ENCODE measurements at regions not wholly inside any gene's neighbourhood (a gene's known extent, or its start where the extent isn't known, plus 50 kb on each side); places are given as distances from the start of the nearest gene placed in this dataset.

GRCh38 chr4:72665171-72665968, 96.3 kb upstream of the ADAMTS3 start:
- no peak overlapping the region for H3K4me3 ChIP-seq (ENCODE audit: insufficient read depth, low read length, poor library complexity, severe bottlenecking)
- H3K4me2 ChIP-seq (ENCODE audit: low read depth, low read length, poor library complexity, severe bottlenecking), result no peak overlapping the region
- no peaks in the 10 kb centered on the region for H3K27me3 ChIP-seq (ENCODE audit: low read length)
- no peaks in the 10 kb centered on the region for H3K9me2 ChIP-seq (replicated peaks; ENCODE audit: insufficient read depth, low read length)
- H3K9me3 ChIP-seq (ENCODE audit: insufficient read depth, low read length), result no peaks in the 10 kb centered on the region
- H2AFZ ChIP-seq (ENCODE audit: low read depth, low read length, severe bottlenecking), result no peak overlapping the region
- TF ChIP-seq, protein P1, sequence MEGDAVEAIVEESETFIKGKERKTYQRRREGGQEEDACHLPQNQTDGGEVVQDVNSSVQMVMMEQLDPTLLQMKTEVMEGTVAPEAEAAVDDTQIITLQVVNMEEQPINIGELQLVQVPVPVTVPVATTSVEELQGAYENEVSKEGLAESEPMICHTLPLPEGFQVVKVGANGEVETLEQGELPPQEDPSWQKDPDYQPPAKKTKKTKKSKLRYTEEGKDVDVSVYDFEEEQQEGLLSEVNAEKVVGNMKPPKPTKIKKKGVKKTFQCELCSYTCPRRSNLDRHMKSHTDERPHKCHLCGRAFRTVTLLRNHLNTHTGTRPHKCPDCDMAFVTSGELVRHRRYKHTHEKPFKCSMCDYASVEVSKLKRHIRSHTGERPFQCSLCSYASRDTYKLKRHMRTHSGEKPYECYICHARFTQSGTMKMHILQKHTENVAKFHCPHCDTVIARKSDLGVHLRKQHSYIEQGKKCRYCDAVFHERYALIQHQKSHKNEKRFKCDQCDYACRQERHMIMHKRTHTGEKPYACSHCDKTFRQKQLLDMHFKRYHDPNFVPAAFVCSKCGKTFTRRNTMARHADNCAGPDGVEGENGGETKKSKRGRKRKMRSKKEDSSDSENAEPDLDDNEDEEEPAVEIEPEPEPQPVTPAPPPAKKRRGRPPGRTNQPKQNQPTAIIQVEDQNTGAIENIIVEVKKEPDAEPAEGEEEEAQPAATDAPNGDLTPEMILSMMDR (IDR thresholded peaks at IDR 0.05; ENCODE audit: insufficient read depth, low read length, poor library complexity, severe bottlenecking), result no peak
- no peak for TF ChIP-seq EZH2phosphoT487 (conservative IDR thresholded peaks at IDR 0.05; ENCODE audit: low read length)
- H4K20me1 ChIP-seq (ENCODE audit: low read depth, low read length), result no peaks in the 10 kb centered on the region
- H3K79me2 ChIP-seq (ENCODE audit: insufficient read depth, low read length), result no peaks in the 10 kb centered on the region
- H3K27ac ChIP-seq (ENCODE audit: low read depth, low read length), result no peak overlapping the region
- no peak overlapping the region for H3K9ac ChIP-seq (ENCODE audit: low read length)
- no peaks in the 10 kb centered on the region for H3K36me3 ChIP-seq (ENCODE audit: low read length)
- H3F3A ChIP-seq (ENCODE audit: insufficient read depth), result no peaks in the 10 kb centered on the region

DNA sequence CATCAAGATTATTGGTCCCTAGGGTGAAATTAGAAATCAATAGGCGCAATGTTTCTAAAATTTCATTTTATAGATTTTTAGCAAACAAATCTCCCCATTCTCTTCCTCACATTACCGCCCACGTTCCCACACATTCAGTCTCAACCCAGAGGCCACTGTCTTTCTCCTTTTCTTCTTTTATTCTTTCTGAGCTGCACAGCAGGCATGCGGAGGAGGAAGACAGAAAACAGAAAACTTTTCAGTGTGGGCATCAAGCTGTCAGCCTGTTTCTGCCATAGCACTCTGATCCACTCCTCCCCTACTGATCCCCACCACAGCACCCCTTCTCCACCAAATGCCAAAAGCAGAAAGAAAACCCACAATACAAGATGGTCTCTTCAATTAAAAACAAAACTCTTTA, 94.8 kb upstream of the ADAMTS3 start:
- H3K79me2 ChIP-seq (ENCODE audit: insufficient read depth, low read length), result no peaks in the 10 kb centered on the region
- H3K4me2 ChIP-seq (ENCODE audit: low read depth, low read length, poor library complexity, severe bottlenecking), result no peak overlapping the region
- no peak overlapping the region for H2AFZ ChIP-seq (ENCODE audit: low read depth, low read length, severe bottlenecking)
- H3F3A ChIP-seq (ENCODE audit: insufficient read depth), result no peaks in the 10 kb centered on the region
- TF ChIP-seq, protein P1 (IDR thresholded peaks at IDR 0.05; ENCODE audit: insufficient read depth, low read length, poor library complexity, severe bottlenecking), result no peak
- no peak for TF ChIP-seq EZH2phosphoT487 (conservative IDR thresholded peaks at IDR 0.05; ENCODE audit: low read length)
- H3K9ac ChIP-seq (ENCODE audit: low read length), result no peak overlapping the region
- no peaks in the 10 kb centered on the region for H3K27me3 ChIP-seq (ENCODE audit: low read length)
- H3K9me2 ChIP-seq (replicated peaks; ENCODE audit: insufficient read depth, low read length), result no peaks in the 10 kb centered on the region
- H3K9me3 ChIP-seq (ENCODE audit: insufficient read depth, low read length), result no peaks in the 10 kb centered on the region
- H3K36me3 ChIP-seq (ENCODE audit: low read length), result no peaks in the 10 kb centered on the region
- H4K20me1 ChIP-seq (ENCODE audit: low read depth, low read length), result no peaks in the 10 kb centered on the region
- H3K4me3 ChIP-seq (ENCODE audit: insufficient read depth, low read length, poor library complexity, severe bottlenecking), result no peak overlapping the region
- H3K27ac ChIP-seq (ENCODE audit: low read depth, low read length), result no peak overlapping the region

GRCh38 chr4:72661830-72662229, 92.8 kb upstream of the ADAMTS3 start:
- H3K9ac ChIP-seq (ENCODE audit: low read length), result no peak overlapping the region
- no peaks in the 10 kb centered on the region for H4K20me1 ChIP-seq (ENCODE audit: low read depth, low read length)
- no peaks in the 10 kb centered on the region for H3K9me2 ChIP-seq (replicated peaks; ENCODE audit: insufficient read depth, low read length)
- no peak overlapping the region for H2AFZ ChIP-seq (ENCODE audit: low read depth, low read length, severe bottlenecking)
- no peak overlapping the region for H3K4me2 ChIP-seq (ENCODE audit: low read depth, low read length, poor library complexity, severe bottlenecking)
- no peaks in the 10 kb centered on the region for H3K9me3 ChIP-seq (ENCODE audit: insufficient read depth, low read length)
- H3K4me3 ChIP-seq (ENCODE audit: insufficient read depth, low read length, poor library complexity, severe bottlenecking), result no peak overlapping the region
- no peaks in the 10 kb centered on the region for H3F3A ChIP-seq (ENCODE audit: insufficient read depth)
- H3K27ac ChIP-seq (ENCODE audit: low read depth, low read length), result no peak overlapping the region
- H3K27me3 ChIP-seq (ENCODE audit: low read length), result no peaks in the 10 kb centered on the region
- no peaks in the 10 kb centered on the region for H3K79me2 ChIP-seq (ENCODE audit: insufficient read depth, low read length)
- no peaks in the 10 kb centered on the region for H3K36me3 ChIP-seq (ENCODE audit: low read length)
- TF ChIP-seq EZH2phosphoT487 (conservative IDR thresholded peaks at IDR 0.05; ENCODE audit: low read length), result no peak
- TF ChIP-seq, protein P1 (IDR thresholded peaks at IDR 0.05; ENCODE audit: insufficient read depth, low read length, poor library complexity, severe bottlenecking), result no peak

Data from SU-DHL-6 (cell line).